Right ventricle myocardium superior (tissue), 1 donor: ENCODE measurements at regions not wholly inside any gene's neighbourhood (a gene's known extent, or its start where the extent isn't known, plus 50 kb on each side); places are given as distances from the start of the nearest gene placed in this dataset.

ENCODE experiments used
- ATAC-seq: fragments of 200-7000 bp; cut with Tn5 transposase; one replicate; pipeline ENCODE4 v1.9.1; 2020; ENCODE audit warnings: mild to moderate bottlenecking; ENCODE audit not compliant: poor library complexity
- DNase-seq: peaks from one replicate; pipeline ENCODE4 v3.0.0-alpha.2; 2020
- intact Hi-C: fragments of 100-400 bp; cut with DNase I; formaldehyde crosslinking; loops from one replicate; pipeline ENCODE4 v1.11.2; 2022
- donor health status: DM: no; HTN: yes; CAD: no; lungs with severe emphysema.

- intact Hi-C loops = loop anchor here (10.0 kb wide), 1 partner anchor 66 kb away; no protein-coding TSS in a partner anchor
- no peak for ATAC-seq
- DNase-seq = no peak
These were observed 101.4 kb downstream of the LACC1 start for GRCh38 chr13:43981091-43981490.

- no peak for DNase-seq
- intact Hi-C loops = loop anchor here (10.0 kb wide), 1 partner anchor 67 kb away; no protein-coding TSS in a partner anchor
- ATAC-seq = no peak
These were observed 102.0 kb downstream of the LACC1 start for GRCh38 chr13:43981512-43982301.

DNA sequence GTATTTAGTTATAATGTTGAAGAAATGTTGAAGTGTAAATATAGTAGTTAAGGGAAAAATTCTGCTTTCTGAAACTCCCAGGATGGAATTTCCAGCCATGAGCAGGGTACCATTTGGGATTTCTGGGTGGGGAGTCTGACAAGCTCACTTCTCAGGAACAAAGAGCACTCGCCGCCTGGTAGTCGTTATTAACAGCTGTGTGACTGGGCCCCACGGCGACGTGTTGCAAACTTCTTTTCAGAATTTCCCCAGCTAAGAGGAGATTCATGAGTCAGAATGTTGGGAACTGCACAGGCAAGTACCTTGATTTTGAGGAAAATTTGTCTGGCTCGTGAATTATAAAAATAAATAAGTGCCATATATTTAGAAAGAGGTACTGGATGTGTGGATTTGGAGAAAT, 103.7 kb downstream of the LACC1 start:
- no peak for DNase-seq
- intact Hi-C loops = loop anchor here (10.0 kb wide), 1 partner anchor 69 kb away; no protein-coding TSS in a partner anchor
- no peak for ATAC-seq

DNA sequence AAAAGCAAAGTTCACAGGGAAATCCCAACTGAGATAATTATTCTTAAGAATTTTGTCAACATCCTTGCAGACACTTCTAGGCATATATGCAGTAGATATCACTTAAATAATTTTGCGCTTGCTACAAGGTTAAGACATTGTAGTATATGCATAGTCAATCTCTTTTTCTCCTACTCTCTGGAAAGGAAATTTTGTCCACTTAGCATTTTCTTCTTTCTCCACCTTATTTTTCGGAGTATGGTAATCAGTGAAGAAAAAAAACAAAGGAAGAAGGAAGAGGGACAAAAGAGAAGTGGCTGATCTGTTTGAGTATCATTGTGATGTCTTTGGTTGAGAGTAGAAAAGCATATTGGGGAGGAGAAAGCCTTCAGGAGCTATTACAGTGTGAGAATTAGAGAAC, 104.6 kb downstream of the LACC1 start:
- intact Hi-C loops = loop anchor here (10.0 kb wide), 1 partner anchor 69 kb away; no protein-coding TSS in a partner anchor
- ATAC-seq (no peak), DNase-seq (no peak)

GRCh38 chr13:43985422-43986072, 105.8 kb downstream of the LACC1 start:
- ATAC-seq = peak; percentile 23
- no peak for DNase-seq
- intact Hi-C loops = loop anchor here (10.0 kb wide), 1 partner anchor 71 kb away; no protein-coding TSS in a partner anchor

GRCh38 chr13:43986421-43986981, 106.8 kb downstream of the LACC1 start:
- ATAC-seq = peak; percentile 91
- intact Hi-C loops = loop anchor here (10.0 kb wide), 1 partner anchor 72 kb away; no protein-coding TSS in a partner anchor
- no peak for DNase-seq

DNA sequence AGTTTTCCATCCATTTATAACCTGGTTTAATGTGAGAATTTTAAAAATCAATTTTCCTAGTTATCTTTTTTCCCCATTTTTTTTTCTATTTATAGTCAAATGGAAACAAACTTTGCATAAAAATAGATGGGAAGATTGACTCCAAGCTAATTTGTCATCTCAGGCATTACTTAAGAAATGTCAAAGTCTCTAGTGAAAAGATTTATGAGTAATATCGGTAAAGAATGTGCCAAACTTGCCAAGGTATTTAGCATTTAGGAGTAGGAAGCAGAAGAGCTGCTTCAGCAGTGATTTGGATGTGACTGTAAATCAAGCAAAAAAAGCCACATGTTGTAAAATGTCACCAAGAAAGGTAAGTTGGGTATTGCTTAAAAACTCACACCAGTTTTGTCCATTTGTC, 108.6 kb downstream of the LACC1 start:
- ATAC-seq (no peak), DNase-seq (no peak)
- intact Hi-C loops = loop anchor here (10.0 kb wide), 1 partner anchor 74 kb away; no protein-coding TSS in a partner anchor

- intact Hi-C loops = no loop called here
- DNase-seq (no peak), ATAC-seq (no peak)
These were observed 110.3 kb downstream of the LACC1 start for GRCh38 chr13:43990021-43990420.

GRCh38 chr13:43990829-43991228, 111.1 kb downstream of the LACC1 start:
- DNase-seq (no peak), ATAC-seq (no peak)
- intact Hi-C loops = no loop called here

GRCh38 chr13:43991773-43992201, 112.1 kb downstream of the LACC1 start:
- ATAC-seq = peak; percentile 90
- DNase-seq = peak; percentile 83
- intact Hi-C loops = no loop called here

DNA sequence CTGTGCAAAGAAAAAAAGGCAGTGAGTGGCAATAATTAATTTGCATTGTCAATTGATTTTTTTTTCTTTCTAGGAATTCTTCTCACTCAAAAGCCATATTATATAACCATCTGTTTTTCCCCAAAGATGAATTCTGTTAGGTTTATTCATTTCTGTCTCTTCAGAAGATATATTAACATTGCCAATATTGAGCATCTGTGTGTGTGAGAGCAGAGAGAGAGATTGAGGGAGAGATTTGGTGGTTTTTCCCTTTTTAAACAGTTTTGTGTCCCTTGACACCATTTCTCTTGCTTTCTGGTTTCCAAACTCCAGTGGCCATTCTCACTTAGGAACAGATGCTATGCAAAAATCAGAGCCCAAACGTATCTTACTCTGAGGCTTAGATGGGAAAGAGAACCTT, 112.5 kb downstream of the LACC1 start:
- DNase-seq = no peak
- ATAC-seq = no peak
- intact Hi-C loops = no loop called here

DNA sequence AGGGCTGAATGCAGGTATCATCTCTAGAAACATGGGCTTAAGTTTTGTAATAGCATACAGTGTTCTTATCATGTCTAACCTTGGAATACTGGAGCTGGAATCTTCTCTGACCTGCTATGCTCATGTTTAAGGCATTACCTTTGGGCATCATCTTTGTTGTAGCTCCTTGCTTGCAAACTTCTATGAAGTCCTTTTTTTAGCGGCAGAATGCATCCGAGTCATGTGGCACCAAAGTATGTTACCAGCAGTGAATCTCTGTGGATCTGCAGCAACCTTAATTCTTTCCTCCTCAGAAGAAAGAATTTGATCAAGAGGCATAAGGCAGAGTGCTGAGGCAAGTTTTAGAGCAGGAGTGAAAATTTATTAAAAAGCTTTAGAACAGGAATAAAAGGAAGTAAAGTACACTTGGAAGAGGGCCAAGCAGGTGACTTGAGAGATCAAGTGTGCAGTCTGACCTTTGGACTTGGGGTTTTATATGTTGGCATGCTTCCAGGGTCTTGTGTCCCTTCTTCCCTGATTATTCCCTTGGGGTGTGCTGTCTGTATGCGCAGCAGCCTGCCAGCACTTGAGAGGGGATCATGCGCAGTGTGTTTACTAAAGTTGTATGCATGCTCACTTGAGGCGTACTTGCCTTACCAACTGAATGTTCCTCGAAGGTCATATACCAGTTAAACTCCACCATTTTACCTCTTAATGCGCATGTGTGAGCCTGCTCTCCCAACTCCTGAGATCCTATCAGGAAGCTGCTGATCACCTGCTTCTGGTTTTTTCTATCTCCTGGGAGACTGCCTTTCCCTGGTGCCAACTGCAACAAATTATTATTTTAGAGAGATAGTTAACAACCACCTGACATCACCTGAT, 115.5 kb downstream of the LACC1 start:
- DNase-seq = no peak
- intact Hi-C loops = no loop called here
- no peak for ATAC-seq

- ATAC-seq (no peak), DNase-seq (no peak)
- intact Hi-C loops = no loop called here
These were observed 116.5 kb downstream of the LACC1 start for GRCh38 chr13:43996221-43996620.

- intact Hi-C loops = no loop called here
- DNase-seq (no peak), ATAC-seq (no peak)
These were observed 123.8 kb downstream of the LACC1 start for GRCh38 chr13:44003481-44003880.

GRCh38 chr13:44004878-44005277, 125.2 kb downstream of the LACC1 start:
- ATAC-seq (no peak), DNase-seq (no peak)
- intact Hi-C loops = no loop called here

DNA sequence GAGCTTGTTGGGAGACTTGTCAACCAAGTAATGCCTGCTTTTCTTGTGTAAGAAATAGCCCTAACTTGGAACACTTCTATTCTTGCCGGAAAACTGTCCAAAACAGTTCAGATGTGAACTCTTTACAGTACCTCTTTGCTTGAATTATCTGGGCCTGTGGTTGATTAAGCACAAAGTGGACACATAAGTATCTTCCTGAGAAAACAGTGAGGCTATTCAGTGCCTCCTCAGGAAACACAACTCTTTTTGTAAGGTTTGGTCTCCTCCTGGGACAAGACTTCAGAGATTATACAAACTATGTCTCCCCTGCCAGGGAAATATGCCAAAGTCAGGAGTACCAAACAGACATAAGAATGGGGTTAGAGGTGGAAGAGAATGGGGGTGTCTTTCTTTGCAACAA, 127.7 kb downstream of the LACC1 start:
- DNase-seq = no peak
- no peak for ATAC-seq
- intact Hi-C loops = no loop called here

- intact Hi-C loops = no loop called here
- ATAC-seq = no peak
- DNase-seq = no peak
These were observed 131.3 kb downstream of the LACC1 start for GRCh38 chr13:44011036-44011435.

DNA sequence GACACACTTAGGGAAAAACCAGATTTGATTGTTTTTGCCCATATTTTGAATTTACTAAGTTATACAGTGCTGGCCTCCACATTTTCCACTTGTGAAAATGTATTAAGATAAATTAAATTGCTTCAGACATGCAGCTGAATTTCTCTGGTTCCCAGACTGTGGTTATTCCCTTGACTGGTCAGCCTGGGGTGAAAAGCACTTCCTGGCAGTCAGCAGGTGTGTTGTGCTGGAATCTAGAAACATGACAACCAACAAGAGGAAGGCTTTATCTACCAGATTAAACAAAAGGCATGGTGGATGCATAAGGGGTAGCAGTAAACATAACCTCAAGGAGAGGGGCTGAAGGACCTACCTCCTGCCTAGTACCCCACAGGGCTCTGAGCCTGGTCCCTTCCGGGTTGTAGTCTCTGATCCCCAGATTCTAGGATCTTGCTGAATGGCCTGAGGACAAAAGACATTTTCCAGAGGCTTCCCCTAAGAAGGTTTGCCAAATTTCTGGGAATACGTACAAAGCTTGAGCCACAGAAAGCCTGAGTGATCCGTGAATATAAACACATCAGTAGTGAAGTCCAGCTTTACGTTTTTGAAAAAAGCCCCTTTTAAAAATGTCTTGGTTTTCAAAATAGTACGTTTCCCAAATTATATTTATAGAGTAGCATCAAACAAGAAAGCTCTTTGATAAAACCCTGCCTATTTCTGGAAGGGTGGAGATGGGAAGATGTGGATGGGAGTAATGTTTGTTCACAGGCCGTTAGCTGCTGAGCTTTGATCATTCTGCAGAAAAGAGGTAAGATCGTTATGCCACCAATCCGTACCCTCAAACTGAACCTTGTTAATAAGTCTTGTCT, 133.4 kb downstream of the LACC1 start:
- ATAC-seq (peak; percentile 16), DNase-seq (no peak)
- intact Hi-C loops = no loop called here
